ENCODE measurements at regions not wholly inside any gene's neighbourhood (a gene's known extent, or its start where the extent isn't known, plus 50 kb on each side); places are given as distances from the start of the nearest gene placed in this dataset.

GRCh38 chr6:54772610-54773009 is 74.0 kb upstream of the FAM83B start:
- Histone ChIP-seq H3K4me1 (ENCODE audit: insufficient read depth) (peaks cover 12% of the 10 kb centered on the region), H3K27ac (ENCODE audit: low read depth) (no peak overlapping the region), H3K36me3 (ENCODE audit: insufficient read depth) (no peaks in the 10 kb centered on the region), H3K27me3 (ENCODE audit: insufficient read depth) (no peaks in the 10 kb centered on the region), H3K4me2 (no peak overlapping the region), H3F3A (replicated peaks; ENCODE audit: low read depth) (no peaks in the 10 kb centered on the region), H3K9me2 (ENCODE audit: insufficient read depth) (peaks cover 5% of the 10 kb centered on the region; the same call in 1 of the 2 replicates), H3K79me2 (replicated peaks; ENCODE audit: insufficient read depth) (no peaks in the 10 kb centered on the region), H2AFZ (no peak overlapping the region), H4K20me1 (replicated peaks; ENCODE audit: insufficient read depth) (no peaks in the 10 kb centered on the region), H3K4me3 (no peak overlapping the region)
- Mint-ChIP-seq H3K36me3 (ENCODE audit: low read depth) (no peaks in the 10 kb centered on the region), H3K4me3 (no peak overlapping the region), H3K4me1 (peaks cover 9% of the 10 kb centered on the region), H3K27me3 (ENCODE audit: insufficient read depth, low read depth, poor library complexity) (no peaks in the 10 kb centered on the region), H3K27ac (no peak overlapping the region), H3K9me3 (no peaks in the 10 kb centered on the region)
- TF ChIP-seq JUNB (IDR thresholded peaks at IDR 0.05; ENCODE audit: unreplicated experiment) (no peak), NANOG (IDR thresholded peaks at IDR 0.05; ENCODE audit: borderline replicate concordance) (no peak), POLR2AphosphoS5 (IDR thresholded peaks at IDR 0.05; ENCODE audit: low read depth) (no peak), ZNF114 (CRISPR knock-in tag; IDR thresholded peaks at IDR 0.05) (no peak), EZH2phosphoT487 (IDR thresholded peaks at IDR 0.05; ENCODE audit: unreplicated experiment) (no peak), REST (IDR thresholded peaks at IDR 0.05; ENCODE audit: unreplicated experiment) (no peak), EZH2 (IDR thresholded peaks at IDR 0.05; ENCODE audit: low read depth, unreplicated experiment) (no peak), CREB1 (CRISPR knock-in tag; IDR thresholded peaks at IDR 0.05; ENCODE audit: low read depth) (no peak), ZNF331 (CRISPR knock-in tag; IDR thresholded peaks at IDR 0.05; ENCODE audit: low read depth) (no peak), STAT1 (IDR thresholded peaks at IDR 0.05; ENCODE audit: unreplicated experiment) (no peak)
- TF ChIP-seq, protein P1, sequence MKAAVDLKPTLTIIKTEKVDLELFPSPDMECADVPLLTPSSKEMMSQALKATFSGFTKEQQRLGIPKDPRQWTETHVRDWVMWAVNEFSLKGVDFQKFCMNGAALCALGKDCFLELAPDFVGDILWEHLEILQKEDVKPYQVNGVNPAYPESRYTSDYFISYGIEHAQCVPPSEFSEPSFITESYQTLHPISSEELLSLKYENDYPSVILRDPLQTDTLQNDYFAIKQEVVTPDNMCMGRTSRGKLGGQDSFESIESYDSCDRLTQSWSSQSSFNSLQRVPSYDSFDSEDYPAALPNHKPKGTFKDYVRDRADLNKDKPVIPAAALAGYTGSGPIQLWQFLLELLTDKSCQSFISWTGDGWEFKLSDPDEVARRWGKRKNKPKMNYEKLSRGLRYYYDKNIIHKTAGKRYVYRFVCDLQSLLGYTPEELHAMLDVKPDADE (IDR thresholded peaks at IDR 0.05) = no peak
- TF ChIP-seq, protein P2, sequence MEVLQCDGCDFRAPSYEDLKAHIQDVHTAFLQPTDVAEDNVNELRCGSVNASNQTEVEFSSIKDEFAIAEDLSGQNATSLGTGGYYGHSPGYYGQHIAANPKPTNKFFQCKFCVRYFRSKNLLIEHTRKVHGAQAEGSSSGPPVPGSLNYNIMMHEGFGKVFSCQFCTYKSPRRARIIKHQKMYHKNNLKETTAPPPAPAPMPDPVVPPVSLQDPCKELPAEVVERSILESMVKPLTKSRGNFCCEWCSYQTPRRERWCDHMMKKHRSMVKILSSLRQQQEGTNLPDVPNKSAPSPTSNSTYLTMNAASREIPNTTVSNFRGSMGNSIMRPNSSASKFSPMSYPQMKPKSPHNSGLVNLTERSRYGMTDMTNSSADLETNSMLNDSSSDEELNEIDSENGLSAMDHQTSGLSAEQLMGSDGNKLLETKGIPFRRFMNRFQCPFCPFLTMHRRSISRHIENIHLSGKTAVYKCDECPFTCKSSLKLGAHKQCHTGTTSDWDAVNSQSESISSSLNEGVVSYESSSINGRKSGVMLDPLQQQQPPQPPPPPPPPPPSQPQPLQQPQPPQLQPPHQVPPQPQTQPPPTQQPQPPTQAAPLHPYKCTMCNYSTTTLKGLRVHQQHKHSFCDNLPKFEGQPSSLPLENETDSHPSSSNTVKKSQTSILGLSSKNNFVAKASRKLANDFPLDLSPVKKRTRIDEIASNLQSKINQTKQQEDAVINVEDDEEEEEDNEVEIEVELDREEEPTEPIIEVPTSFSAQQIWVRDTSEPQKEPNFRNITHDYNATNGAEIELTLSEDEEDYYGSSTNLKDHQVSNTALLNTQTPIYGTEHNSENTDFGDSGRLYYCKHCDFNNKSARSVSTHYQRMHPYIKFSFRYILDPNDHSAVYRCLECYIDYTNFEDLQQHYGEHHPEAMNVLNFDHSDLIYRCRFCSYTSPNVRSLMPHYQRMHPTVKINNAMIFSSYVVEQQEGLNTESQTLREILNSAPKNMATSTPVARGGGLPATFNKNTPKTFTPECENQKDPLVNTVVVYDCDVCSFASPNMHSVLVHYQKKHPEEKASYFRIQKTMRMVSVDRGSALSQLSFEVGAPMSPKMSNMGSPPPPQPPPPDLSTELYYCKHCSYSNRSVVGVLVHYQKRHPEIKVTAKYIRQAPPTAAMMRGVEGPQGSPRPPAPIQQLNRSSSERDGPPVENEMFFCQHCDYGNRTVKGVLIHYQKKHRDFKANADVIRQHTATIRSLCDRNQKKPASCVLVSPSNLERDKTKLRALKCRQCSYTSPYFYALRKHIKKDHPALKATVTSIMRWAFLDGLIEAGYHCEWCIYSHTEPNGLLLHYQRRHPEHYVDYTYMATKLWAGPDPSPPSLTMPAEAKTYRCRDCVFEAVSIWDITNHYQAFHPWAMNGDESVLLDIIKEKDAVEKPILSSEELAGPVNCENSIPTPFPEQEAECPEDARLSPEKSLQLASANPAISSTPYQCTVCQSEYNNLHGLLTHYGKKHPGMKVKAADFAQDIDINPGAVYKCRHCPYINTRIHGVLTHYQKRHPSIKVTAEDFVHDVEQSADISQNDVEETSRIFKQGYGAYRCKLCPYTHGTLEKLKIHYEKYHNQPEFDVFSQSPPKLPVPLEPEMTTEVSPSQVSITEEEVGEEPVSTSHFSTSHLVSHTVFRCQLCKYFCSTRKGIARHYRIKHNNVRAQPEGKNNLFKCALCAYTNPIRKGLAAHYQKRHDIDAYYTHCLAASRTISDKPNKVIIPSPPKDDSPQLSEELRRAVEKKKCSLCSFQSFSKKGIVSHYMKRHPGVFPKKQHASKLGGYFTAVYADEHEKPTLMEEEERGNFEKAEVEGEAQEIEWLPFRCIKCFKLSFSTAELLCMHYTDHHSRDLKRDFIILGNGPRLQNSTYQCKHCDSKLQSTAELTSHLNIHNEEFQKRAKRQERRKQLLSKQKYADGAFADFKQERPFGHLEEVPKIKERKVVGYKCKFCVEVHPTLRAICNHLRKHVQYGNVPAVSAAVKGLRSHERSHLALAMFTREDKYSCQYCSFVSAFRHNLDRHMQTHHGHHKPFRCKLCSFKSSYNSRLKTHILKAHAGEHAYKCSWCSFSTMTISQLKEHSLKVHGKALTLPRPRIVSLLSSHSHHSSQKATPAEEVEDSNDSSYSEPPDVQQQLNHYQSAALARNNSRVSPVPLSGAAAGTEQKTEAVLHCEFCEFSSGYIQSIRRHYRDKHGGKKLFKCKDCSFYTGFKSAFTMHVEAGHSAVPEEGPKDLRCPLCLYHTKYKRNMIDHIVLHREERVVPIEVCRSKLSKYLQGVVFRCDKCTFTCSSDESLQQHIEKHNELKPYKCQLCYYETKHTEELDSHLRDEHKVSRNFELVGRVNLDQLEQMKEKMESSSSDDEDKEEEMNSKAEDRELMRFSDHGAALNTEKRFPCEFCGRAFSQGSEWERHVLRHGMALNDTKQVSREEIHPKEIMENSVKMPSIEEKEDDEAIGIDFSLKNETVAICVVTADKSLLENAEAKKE (CRISPR knock-in tag; IDR thresholded peaks at IDR 0.05) = no peak
- TF ChIP-seq, protein P3, sequence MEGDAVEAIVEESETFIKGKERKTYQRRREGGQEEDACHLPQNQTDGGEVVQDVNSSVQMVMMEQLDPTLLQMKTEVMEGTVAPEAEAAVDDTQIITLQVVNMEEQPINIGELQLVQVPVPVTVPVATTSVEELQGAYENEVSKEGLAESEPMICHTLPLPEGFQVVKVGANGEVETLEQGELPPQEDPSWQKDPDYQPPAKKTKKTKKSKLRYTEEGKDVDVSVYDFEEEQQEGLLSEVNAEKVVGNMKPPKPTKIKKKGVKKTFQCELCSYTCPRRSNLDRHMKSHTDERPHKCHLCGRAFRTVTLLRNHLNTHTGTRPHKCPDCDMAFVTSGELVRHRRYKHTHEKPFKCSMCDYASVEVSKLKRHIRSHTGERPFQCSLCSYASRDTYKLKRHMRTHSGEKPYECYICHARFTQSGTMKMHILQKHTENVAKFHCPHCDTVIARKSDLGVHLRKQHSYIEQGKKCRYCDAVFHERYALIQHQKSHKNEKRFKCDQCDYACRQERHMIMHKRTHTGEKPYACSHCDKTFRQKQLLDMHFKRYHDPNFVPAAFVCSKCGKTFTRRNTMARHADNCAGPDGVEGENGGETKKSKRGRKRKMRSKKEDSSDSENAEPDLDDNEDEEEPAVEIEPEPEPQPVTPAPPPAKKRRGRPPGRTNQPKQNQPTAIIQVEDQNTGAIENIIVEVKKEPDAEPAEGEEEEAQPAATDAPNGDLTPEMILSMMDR (conservative IDR thresholded peaks at IDR 0.05; ENCODE audit: low read depth in 2 of 2) = no peak
- DNase-seq (ENCODE audit: low spot score) = no peak
- ATAC-seq = no peak
